GM23338 (cell line): ENCODE measurements at regions not wholly inside any gene's neighbourhood (a gene's known extent, or its start where the extent isn't known, plus 50 kb on each side); places are given as distances from the start of the nearest gene placed in this dataset.

Source experiments
- CREB1 ChIP-seq: fragments of 250-450 bp; sonication (Bioruptor Pico); IDR thresholded peaks from 2 replicates; pipeline ENCODE4 v1.5.0; 2020; ENCODE audit warnings: low read depth, mild to moderate bottlenecking, moderate library complexity
- CTCF ChIP-seq, 2 experiments: fragments of 200-600 bp in 1 of 2; sonication (generic) in 1 of 2; conservative IDR thresholded peaks; 2 replicates each; pipeline versions ENCODE4 v1.5.1 to v1.6.1; 2016 to 2017; ENCODE audit warnings: antibody characterized with exemption in 2 of 2, low read depth in 2 of 2, mild to moderate bottlenecking in 2 of 2, moderate library complexity in 1 of 2
- EZH2 ChIP-seq: fragments of 200-600 bp; sonication (generic); IDR thresholded peaks from one replicate; pipeline ENCODE4 v1.8.0; 2017; ENCODE audit warnings: antibody characterized with exemption, mild to moderate bottlenecking, low read depth; ENCODE audit not compliant: unreplicated experiment
- POLR2AphosphoS5 ChIP-seq: IDR thresholded peaks from 2 replicates; pipeline ENCODE4 v1.6.1; 2016; ENCODE audit warnings: antibody characterized with exemption, low read depth
- REST ChIP-seq: IDR thresholded peaks from one replicate; pipeline ENCODE4 v1.6.1; 2018; ENCODE audit warnings: antibody characterized with exemption; ENCODE audit not compliant: unreplicated experiment
- ZNF331 ChIP-seq: fragments of 250-450 bp; sonication (Bioruptor Pico); IDR thresholded peaks from 2 replicates; pipeline ENCODE4 v1.5.0; 2020; ENCODE audit warnings: low read depth, mild to moderate bottlenecking, moderate library complexity

GRCh38 chr9:97773723-97774122 lies 76.6 kb upstream of the XPA start:
- TF ChIP-seq CTCF (conservative IDR thresholded peaks at IDR 0.05; ENCODE audit: low read depth in 2 of 2) (no peak), CREB1 (CRISPR knock-in tag) (no peak), POLR2AphosphoS5 (no peak), REST (no peak), EZH2 (no peak), ZNF331 (CRISPR knock-in tag) (no peak)
